GM19324 (cell line): ENCODE measurements at regions not wholly inside any gene's neighbourhood (a gene's known extent, or its start where the extent isn't known, plus 50 kb on each side); places are given as distances from the start of the nearest gene placed in this dataset.
"Not testable (repeated sequence)": the region's sequence is repeated elsewhere in the genome, so short reads cannot be mapped to it uniquely, and the experiment has no call there.

Experiments
- ATAC-seq: cut with Tn5 transposase; IDR thresholded peaks from one replicate; pipeline ENCODE4 v1.9.1; 2021; ENCODE audit warnings: mild to moderate bottlenecking, moderate library complexity; ENCODE audit not compliant: unreplicated experiment, low FRiP score

DNA sequence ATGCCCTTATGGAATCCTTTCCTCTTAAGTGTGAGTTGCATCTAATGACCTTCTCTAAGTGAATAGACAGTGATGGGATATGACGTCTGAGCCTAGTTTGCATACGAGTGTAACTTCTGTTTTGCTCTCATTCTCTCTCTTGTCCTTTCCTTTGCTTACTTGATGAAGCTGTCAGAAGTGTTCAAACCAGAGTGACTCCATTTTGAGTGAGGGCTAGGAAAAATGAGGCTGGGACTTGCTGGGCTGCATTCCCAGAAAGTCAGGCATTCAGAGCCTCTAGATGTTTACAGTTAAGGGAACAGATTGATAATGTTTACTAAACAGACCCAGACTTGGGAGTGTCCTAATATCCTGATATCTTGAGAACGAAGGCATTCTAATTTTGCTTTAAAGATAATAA, 311.2 kb upstream of the SOX4 start:
- ATAC-seq, result not testable (repeated sequence)

DNA sequence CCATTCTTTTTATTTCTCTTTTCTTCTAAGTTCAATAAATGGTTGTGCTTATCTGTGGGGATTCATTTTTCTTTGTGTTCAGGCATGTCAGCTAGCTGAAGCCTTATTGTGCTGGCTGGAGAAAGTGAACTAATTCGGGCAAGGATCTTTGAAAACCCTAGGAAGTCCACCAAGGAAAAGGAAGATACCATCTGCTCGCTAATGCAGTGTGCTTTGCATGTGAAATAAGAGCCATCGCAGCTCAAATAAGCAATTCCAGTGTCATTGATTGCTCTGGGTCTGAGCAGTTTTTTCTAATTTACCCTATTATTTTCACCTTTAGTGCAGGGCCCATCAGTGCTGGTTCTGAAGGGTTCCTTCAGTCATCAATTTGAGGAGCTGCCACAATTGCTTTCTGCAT, 309.4 kb upstream of the SOX4 start:
- no peak for ATAC-seq

DNA sequence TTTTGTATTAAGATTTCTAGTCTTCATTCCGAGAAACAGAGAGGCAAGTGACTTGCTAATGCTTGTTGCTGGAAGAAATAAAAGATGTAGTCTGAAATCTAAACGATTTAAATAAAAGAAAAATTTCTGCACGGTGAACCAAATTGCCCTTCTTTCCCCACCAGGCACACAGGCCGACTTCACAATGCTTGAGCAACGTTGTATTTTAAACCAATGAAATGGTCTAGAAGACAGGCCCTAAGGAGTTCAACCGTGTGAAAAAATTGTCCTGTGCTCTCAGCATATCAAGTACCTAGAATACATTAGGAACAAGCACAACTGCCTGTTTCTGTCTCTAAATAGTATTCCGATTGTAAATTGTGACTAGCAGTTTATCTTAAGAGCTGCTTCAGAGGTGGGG, 308.8 kb upstream of the SOX4 start:
- no peak for ATAC-seq

DNA sequence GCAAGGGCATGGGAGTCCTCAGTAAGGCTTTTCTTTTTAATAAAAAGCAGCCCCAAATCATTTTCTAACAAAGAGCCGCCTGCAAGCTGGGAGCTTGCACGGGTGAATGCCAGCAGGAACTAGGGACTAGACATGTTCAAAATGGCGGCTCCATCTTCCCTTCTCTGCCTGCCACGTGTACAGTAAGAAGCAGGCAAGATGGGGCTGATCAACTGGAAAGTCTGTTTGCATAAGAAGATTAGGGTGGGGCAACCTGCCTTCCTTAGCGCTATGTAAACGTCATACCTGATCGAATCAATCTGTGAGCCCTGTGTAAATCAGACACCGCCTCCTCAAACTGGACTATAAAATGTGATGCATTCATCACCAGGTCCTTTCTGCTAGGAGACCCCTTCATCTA, 299.4 kb upstream of the SOX4 start:
- ATAC-seq, result no peak

DNA sequence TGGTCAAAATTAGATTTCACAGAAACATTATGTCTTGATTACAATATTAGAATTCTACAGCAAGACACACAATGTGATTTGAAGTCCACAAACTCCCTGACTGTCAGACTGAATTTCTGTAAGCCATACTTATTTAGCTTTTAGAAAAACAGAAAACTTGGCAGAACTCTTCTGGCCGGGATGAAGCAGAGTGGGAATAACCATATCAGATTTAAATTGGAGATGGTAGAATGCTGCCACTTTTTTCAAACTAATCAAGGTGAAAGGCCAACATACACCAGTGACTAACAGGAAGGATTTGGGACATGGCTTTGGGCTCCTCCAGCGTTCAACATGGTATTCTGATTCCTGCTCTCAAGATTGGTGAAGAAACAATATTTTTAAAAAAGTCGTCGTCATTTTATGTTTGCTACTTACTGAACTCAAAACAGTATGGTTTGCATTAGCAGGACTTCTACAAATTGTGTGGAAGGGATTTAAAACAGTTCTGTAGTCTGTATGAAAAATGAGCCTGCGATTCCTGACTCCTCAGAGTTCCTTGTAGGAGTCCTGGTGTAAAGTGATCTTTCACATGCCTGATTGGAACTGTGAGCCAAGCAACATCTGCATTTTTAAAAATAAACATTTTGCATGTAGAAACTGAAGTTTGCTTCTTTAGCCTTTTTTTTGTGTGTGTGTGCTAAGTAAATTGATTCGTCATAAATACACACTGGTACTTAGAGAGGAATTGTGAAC, 297.9 kb upstream of the SOX4 start:
- no peak for ATAC-seq

DNA sequence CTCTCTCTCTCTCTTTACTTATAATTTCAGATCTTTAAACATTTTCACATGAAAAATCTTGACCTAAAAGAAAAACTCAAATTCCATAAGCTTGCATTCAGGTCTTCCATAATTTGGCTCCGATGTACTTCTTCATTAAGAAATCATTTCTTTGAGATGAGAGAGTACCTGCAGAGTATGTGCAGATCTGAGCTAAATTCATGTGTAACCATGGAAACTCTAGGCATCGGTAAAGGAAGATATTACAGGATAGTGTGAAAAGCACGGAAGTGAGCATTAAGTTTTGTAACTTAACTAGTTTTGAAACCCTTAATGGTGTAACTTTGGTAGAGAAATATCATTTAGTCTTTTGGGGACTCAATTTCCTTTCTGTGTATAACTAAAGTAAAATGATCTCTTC, 295.9 kb upstream of the SOX4 start:
- no peak for ATAC-seq

DNA sequence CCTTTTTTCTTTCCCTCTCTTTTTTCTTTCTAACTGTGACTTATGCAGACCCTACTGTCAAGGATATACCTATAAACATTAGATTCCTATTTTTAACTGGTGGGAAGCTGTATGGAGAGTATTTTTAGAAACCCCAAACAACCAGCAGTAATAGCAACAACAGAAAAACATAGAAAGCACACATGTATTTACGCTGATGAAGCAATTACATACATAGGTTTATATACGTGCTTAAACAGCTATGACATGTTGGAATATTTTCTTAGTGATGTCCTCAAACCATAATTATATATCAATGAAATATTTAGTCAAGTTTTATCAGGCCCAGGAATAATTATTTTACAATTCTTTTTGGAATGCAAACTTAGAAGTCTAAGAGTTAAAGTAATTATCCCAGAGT, 294.3 kb upstream of the SOX4 start:
- ATAC-seq, result no peak

DNA sequence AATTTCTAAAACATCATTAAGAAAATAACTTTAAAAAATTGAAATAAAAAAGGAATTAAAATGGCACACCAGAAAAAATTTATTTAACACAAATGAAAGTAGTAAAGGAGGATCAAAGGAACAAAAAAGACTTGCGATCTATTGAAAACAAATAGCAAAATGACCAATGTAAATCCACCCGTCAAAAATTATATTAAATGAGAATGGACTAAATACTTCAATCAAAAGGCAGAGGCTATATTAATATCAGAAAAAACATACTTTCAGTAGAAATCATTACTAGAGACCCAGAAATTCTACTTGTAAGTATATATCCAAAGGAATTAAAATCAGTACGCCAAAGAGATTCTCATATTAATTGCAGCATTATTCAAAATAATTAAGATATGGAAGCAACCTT, 293.1 kb upstream of the SOX4 start:
- no peak for ATAC-seq

DNA sequence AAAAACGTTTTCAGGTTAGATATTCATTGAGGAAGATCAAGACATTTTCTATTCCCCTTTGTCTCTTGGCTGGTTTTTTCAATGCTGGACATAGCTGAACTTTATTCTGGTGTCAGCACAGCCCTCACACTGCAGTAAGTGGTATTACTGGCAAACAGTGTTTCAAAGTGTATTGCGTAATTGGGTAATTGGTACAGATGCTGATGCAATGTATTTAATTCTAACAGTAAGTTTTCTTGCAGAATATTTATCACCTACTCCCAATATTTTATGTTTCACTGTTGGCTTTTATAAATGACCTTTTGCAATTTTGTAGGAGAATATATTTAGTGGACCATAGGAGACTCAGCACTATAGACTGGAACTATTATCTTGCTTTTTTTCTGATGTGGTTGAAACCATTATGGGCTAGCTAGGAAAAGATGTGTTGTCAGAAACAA, 287.6 kb upstream of the SOX4 start:
- ATAC-seq, result no peak

DNA sequence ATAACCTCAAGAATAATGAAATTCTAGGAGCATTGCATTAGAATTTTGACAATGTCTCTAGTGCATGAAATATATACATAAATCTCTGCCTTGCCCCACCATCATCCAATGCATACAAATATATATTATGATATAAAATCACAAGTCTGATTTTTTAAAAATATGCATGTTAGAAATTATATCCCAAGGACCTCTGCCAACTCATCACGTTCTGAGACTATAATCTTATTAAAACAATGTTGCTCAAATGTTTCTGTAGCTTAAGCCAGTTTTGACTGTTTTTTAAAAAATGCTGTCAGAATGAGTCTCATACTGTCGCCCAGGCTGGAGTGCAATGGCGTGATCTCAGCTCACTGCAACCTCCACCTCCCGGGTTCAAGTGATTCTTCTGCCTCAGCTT, 287.0 kb upstream of the SOX4 start:
- ATAC-seq, result no peak

DNA sequence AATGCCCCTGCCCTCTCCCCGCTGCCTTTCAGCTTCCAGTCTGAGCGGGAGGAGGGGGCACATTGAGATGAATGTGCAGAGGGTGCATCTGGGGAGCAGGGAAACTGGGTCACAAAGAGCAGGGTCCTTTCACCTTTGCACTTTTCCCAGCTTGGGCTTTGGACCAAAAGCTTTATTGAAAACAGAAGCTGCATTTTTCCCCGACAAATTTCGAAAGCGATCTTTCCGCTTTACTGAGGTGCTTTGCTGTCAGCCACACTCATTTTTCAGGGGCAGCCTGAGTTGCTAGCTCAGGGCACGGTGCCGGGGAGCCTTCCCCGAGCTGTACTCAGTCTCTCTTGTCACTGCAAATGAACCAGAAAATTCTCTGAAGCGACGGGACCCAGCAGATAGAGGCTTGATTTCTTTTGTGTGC, 283.7 kb upstream of the SOX4 start:
- ATAC-seq, result no peak

DNA sequence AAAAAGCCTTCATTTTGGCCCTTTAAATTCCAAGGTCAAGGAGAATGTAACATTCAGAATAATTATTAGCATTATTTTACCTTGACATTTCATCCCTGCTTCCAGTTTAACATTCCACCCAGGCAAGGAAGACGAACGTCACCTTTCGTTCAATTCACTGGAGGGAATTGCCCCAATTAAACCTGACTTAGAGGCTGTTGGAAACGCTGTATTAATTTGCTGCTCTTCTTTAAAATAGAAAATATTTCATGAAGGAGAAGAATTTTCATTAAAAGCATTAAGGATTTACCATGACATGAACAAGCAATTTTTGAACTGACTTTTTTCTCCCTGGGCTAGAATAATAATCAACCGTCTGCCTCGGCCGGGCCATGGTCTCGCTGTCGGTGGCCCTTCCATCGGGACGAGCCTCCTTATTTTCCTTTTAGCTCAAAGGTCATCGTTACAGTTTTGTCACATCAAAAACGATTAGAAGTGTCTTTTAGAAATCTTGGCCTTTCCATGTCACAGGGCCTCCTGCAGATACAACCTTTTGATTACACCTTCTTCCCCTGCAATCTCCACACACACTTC, 282.9 kb upstream of the SOX4 start:
- no peak for ATAC-seq

DNA sequence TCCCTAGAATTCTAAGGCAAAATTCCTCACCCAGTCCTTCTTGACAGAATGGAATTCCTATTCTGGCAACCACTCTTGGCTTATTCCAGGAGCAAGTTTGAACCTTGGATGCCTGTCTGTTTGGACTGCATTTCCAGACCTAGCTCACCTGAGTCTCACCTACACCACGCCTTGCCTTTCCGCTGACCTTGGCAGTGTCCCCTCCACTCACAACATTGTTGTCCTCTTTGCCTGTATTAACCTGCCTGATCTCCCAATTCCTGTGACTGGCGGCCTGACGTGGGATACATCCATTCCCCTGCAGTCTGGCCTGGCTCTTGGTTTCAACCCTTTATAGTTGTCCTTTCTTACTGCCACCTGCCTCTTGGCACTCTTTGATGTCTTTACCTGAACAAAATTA, 281.4 kb upstream of the SOX4 start:
- no peak for ATAC-seq

DNA sequence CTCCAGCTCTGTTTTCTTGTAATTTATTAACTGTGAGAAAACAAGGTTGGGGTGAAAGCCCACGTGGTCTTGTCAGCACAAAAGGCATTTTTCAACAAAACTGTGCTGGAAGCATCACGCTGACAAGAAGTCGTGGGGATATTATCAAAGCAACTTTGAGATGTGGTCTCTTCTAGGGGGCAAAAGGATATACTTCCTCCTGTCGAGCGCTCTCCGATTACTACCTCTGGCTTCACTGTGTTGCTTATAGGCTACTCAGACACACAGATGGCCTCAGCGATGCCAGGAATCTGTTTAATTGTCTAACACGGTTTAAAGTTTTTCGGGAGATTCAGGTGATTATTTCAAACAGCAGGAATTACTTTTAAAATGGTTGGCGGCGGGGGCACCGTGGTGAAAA, 275.9 kb upstream of the SOX4 start:
- ATAC-seq, result no peak

DNA sequence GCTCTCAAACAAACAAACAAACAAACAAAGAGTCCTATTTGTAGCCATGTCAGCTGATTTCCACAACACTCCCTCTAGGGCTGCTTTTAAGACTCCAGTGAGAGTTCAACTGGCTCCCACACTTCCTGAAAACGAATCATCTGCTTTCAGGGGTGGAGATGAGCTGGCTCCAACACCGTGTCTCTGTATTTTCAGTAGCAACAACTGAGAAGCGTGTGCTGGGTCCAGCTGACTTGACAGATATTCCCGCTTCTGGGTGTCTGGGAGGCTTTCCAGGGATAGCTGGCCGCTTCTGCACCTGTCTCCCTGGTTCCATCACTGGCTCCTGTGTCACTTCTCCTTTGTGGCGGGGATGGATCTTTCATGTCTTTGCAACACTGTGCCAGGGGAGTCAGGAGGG, 272.5 kb upstream of the SOX4 start:
- ATAC-seq, result no peak

DNA sequence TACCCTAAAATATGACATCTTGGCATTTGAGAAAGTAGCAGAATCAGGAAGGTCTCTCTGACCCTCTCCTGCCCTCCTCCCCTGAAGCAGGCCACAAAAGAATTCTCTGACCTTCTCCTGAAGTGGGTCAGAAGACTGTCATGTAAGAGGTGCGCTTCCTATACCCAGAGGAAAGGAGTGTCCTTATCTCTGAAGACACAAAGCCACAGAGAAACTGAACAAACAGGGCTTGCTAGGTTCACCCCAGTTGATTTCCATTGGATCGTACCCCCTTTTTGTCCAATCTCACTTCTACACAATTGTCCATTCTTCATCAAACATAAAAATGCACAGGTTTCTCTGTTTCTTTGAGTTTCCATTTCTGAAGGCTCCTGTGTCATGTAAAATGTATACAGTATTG, 272.0 kb upstream of the SOX4 start:
- ATAC-seq, result no peak

DNA sequence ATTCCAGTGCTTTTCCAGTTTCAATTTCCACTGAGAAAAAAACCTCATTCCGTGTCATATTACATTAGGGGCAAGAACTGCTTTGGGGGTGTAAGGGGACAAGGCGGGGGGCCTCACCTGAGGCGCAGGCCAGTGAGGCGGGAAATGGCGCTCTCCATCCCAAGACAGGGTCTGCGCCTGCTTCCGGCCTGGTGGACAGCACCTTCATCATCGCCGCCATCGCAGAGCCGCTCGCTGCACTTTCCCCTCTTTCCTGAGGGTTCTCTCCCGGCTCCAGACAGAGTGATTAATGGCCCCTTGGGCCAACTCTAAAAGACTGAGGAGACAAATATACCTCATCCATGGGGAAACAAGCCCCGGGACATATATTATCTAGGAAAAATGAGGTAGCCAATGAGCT, 270.0 kb upstream of the SOX4 start:
- ATAC-seq, result no peak

DNA sequence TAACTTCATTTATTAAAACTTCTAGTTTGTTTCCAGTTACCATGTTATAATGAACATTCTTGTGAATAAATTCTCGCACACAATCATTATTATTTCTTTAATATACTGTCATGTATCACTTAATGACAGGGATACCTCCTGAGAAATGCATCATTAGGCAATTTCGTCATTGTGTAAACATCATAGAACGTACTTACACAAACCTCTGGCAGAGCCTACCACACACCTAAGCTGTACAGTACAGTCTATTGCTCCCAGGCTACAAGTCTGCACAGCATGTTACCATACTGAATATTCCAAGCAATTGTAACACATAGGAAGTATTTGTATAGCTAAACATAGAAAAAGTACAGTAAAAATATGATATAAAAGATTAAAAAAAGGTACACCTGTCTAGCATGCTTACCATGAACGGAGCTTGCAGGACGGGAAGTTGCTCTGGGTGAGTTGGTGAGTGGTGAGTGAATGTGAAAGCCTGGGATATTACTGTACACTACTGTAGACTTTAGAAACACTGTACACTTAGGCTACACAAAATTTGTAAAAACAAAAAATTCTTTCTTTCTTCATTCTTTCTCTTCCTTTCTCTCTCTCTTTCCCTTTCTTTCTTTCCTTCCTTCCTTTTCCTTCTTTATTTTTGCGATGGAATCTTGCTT, 268.2 kb upstream of the SOX4 start:
- no peak for ATAC-seq

DNA sequence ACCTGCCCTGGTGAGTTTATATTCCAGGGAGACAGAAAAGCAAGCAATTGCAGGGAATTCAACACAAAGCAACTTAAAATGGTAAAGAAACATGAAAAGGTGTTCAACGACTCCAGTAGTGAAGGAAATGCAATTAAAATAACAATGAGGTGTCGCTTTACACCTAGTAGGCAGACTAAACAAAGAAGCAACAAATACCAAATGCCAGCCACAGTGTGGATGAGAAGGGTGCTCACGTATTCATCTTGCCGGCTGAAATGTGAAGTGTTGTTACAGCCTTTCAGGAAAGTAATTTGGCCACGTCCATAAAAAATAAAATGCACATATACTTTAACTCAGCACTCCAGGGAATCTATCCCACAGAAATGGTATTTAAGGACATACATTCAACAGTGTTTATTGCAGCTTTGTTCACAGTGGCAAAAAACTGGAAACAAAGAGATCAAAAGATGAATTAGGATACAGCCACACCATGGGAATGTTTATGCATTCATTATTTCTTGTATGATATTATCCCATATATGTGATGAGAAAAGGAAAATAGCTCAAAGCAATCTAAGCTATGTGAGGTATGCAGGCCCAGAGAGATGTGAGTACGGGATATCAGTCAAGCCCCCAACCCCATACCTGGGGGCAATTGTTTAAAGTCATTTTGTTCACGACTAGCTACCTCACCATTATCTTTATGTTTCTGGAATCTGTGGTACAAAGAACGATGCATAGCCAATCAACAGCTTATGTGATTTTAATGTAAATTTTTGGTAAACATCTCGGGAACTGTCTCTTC, 266.0 kb upstream of the SOX4 start:
- ATAC-seq, result no peak

DNA sequence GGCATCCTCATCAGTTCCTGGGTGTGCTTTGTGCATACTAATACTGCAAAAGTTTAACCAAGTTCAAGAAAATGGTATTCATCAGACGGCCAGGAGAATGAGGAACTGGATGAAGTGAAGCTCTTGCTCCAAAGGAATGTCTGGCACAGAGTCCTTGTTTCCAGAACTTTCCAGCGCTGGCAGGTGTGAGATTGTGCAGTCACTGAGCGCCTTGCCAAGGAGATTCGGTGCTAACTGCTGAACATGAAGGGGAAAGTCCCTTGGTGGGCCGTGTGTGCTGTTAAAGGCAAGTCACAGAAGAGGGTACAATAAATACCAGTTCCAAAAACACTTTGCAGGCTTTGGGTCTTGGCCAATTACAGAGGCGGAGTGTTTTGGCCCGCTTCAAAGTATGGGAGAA, 262.3 kb upstream of the SOX4 start:
- ATAC-seq, result no peak

DNA sequence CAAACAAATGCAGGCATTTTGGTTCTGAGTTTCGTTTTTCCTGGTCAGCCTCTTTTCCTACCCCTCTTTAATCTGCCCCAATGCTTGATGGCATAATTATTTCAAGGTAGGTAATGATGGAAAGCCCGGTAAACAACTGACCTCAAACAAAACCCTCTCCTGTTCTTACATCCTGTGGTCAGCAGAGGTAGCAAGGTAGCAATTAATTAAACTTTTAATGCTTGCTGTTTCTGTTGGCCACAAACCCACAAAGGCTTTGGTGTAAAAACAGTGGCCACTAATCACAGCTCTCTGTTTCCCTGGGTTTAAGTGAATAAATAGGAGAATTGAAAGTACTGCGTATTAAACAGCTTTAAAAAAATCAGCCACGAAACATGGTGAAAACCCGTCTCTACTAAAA, 261.5 kb upstream of the SOX4 start:
- no peak for ATAC-seq
